GM12865 (cell line): ENCODE measurements at regions not wholly inside any gene's neighbourhood (a gene's known extent, or its start where the extent isn't known, plus 50 kb on each side); places are given as distances from the start of the nearest gene placed in this dataset.
"Not testable (repeated sequence)": the region's sequence is repeated elsewhere in the genome, so short reads cannot be mapped to it uniquely, and the experiment has no call there.

Source experiments
- DNase-seq: peaks from one replicate; pipeline ENCODE4 v3.0.0; 2010; ENCODE audit warnings: low read depth
- H3K4me3 ChIP-seq: 2 replicates; pipeline ENCODE4 v1.5.1; 2011; ENCODE audit warnings: mild to moderate bottlenecking, low read depth, low read length, control low read depth
- TF ChIP-seq, protein P1 (sequence below): IDR thresholded peaks from 2 replicates; pipeline ENCODE4 v1.5.1; 2011; ENCODE audit warnings: low read length, control low read depth, low read depth, inconsistent platforms; ENCODE audit not compliant: insufficient read depth; ENCODE audit errors: missing control alignments

DNA sequence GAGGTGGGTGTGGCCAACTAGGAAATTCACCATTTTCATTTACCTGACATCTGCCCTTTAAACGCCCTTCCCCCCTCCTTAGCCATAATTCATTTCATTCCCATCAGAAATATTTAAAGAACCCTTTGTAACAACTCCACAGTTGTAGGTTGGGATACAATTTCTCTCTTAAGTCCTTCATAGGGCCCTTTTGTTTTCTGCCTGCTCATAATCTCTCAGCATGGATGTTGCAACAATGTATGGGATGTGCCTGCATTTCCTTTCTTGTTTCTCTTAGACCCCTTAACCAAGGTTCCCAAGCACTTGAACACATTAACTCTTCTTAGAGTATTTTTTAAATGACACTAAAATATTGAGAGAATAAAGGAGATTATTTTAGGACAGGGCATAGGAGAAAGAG, 51.7 kb upstream of the MYO10 start:
- DNase-seq = no peak
- no peak overlapping the region for H3K4me3 ChIP-seq
- TF ChIP-seq, protein P1, sequence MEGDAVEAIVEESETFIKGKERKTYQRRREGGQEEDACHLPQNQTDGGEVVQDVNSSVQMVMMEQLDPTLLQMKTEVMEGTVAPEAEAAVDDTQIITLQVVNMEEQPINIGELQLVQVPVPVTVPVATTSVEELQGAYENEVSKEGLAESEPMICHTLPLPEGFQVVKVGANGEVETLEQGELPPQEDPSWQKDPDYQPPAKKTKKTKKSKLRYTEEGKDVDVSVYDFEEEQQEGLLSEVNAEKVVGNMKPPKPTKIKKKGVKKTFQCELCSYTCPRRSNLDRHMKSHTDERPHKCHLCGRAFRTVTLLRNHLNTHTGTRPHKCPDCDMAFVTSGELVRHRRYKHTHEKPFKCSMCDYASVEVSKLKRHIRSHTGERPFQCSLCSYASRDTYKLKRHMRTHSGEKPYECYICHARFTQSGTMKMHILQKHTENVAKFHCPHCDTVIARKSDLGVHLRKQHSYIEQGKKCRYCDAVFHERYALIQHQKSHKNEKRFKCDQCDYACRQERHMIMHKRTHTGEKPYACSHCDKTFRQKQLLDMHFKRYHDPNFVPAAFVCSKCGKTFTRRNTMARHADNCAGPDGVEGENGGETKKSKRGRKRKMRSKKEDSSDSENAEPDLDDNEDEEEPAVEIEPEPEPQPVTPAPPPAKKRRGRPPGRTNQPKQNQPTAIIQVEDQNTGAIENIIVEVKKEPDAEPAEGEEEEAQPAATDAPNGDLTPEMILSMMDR = no peak

DNA sequence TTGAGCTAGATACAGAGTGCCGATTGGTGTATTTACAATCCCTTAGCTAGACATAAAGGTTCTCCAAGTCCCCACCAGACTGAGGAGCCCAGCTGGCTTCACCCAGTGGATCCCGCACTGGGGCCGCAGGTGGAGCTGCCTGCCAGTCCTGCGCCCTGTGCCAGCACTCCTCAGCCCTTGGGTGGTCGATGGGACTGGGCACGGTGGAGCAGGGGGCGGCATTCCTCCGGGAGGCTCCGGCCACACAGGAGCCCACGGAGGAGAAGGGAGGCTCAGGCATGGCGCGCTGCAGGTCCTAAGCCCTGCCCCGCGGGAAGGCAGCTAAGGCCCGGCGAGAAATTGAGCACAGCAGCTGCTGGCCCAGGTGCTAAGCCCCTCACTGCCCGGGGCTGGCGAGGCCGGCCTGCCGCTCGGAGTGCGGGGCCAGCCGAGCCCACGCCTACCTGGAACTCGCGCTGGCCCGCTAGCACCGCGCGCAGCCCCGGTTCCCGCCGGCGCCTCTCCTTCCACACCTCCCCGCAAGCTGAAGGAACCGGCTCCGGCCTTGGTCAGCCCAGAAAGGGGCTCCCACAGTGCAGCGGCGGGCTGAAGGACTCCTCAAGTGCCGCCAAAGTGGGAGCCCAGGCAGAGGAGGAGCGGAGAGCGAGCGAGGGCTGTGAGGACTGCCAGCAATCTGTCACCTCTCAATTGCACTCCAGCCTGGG, 54.9 kb upstream of the MYO10 start:
- not testable (repeated sequence) for DNase-seq

DNA sequence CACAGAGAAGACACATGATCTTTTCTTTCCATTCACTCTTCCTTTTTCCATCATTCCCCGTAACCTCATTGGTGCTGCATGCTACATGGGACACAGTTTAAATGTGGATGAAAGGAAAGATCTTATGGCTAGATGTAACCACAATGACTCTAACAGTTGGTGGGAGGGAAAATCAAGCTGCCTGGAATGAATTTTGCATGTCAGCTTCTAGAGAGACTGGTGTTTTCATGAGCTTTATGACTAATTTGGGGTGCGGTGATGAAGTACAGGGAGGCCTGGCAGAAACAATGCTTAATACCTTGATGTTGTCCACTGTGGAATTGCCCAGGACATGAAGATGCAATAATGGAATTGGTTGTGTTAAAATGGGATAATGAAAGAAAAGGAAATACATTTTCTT, 55.9 kb upstream of the MYO10 start:
- DNase-seq = no peak
- no peak overlapping the region for H3K4me3 ChIP-seq
- TF ChIP-seq, protein P1 = no peak

More for the DNA sequence above, 54.9 kb upstream of the MYO10 start:
- H3K4me3 ChIP-seq = not testable (repeated sequence)

DNA sequence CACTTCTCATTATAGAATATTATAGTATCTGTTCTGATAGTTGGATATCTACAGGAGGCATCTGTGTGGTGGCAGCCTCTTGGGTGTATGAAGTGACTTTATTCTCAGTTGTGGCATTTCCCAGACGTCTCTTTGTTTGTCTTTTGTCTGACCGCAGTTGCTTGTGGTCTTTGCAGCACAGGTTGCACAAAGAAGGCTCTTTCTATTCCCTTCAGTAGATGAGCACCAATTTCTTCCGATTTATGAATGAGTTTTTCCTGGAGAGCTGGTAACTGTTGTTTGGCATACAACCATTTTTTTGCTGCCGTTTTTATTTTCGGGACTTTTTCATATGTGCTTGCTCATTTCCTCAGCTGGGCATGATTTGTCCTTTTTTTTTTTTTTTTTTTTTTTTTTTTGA, 56.4 kb upstream of the MYO10 start:
- no peak overlapping the region for H3K4me3 ChIP-seq
- TF ChIP-seq, protein P1 = no peak
- DNase-seq = no peak

DNA sequence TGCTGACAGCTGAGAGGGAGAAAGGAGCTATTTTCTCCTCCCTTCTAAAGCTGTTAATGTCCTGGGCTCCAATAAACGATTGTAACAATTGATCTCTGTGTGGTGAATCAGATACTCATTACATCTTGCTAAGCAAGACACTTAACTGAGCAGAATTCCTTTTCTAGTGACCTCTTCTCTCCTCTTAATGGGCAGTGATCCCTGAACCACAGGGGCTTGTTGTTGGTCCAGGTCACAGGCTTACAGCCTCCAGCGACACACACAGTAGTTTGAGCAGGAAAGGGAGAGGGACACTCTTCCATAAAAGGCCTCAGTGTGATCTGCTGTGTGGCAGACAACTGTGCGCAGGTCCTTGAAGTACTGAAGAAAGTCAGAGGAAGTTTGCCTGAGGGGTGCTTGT, 58.5 kb upstream of the MYO10 start:
- TF ChIP-seq, protein P1 = no peak
- no peak for DNase-seq
- no peak overlapping the region for H3K4me3 ChIP-seq

DNA sequence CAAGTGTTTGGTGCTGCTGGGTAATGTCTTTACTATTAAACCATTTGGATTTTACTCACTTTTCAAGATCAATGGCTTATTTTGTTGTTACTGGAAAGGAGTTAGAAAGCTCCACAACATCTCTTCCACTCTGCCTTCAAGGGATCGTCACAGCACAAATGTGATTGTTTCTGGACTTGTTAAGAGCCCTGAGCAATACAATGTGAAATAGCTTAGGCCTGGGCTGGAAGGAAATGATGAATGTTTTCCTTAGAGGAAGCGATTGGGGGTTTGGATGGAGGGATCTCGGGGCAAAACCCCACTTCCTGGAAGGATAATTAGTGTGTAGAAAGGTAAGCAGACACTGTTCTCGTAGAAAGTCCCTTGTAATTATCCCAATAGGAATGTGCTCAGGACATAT, 59.3 kb upstream of the MYO10 start:
- H3K4me3 ChIP-seq = no peak overlapping the region
- no peak for DNase-seq
- TF ChIP-seq, protein P1 = no peak

DNA sequence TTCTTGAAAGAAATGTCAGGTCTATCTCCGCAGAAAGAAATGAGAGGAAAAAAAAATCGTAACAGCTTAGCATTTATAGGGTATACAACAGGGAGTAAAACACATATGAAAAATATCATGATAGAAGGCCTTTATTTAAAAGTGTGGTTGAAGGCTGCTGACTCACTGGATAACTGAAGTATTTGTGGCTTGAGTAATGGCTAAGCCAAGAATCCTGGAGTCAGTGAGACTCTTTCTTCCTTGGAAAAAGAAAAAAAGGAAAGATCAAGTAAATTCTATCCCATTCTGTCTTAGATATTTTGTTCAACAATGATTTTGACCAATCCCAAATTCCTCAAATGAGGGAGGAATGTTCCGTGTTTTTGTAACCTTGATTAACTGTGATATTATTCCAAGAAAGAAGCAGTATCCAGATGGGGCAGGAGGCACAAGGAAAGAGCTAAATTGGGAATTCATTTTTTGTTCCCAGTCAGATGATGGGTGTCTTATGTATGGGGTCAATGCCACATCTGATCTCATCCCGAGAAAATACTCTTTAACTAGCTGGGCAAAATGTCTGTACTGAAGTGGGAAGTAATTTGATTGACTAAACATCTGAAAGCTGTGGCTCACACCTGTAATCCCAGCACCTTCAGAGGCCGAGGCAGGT, 64.3 kb upstream of the MYO10 start:
- no peak overlapping the region for H3K4me3 ChIP-seq
- no peak for DNase-seq
- TF ChIP-seq, protein P1 = no peak
